SK-N-SH treated with all-trans-retinoic acid at 6 μM for 48 hours (cell line): ENCODE measurements at regions not wholly inside any gene's neighbourhood (a gene's known extent, or its start where the extent isn't known, plus 50 kb on each side); places are given as distances from the start of the nearest gene placed in this dataset.

Source experiments
- CSRNP3 ChIP-seq: fragments of 250-450 bp; sonication (Bioruptor Pico); IDR thresholded peaks from 2 replicates; pipeline ENCODE4 v1.5.1; 2021; ENCODE audit warnings: mild to moderate bottlenecking, moderate library complexity
- ISL1 ChIP-seq: fragments of 250-450 bp; sonication (Bioruptor Pico); IDR thresholded peaks from 2 replicates; pipeline ENCODE4 v2.1.2; 2022; ENCODE audit warnings: mild to moderate bottlenecking, moderate library complexity
- PATZ1 ChIP-seq: fragments of 250-450 bp; sonication (Bioruptor Pico); IDR thresholded peaks from 2 replicates; pipeline ENCODE4 v1.8.0; 2020; ENCODE audit warnings: mild to moderate bottlenecking, moderate library complexity, borderline replicate concordance
- SNAI2 ChIP-seq: fragments of 250-450 bp; sonication (Bioruptor Pico); IDR thresholded peaks from 2 replicates; pipeline ENCODE4 v1.5.0; 2020; ENCODE audit warnings: mild to moderate bottlenecking, moderate library complexity
- TCF4 ChIP-seq: fragments of 250-450 bp; sonication (Bioruptor Pico); IDR thresholded peaks from 2 replicates; pipeline ENCODE4 v1.8.0; 2021; ENCODE audit warnings: mild to moderate bottlenecking, moderate library complexity, borderline replicate concordance
- TSHZ2 ChIP-seq: fragments of 250-450 bp; sonication (Bioruptor Pico); IDR thresholded peaks from 2 replicates; pipeline ENCODE4 v1.5.0; 2020; ENCODE audit warnings: mild to moderate bottlenecking, moderate library complexity
- ZFP3 ChIP-seq: fragments of 250-450 bp; sonication (Bioruptor Pico); IDR thresholded peaks from 2 replicates; pipeline ENCODE4 v1.5.0; 2020; ENCODE audit warnings: mild to moderate bottlenecking, moderate library complexity

- TF ChIP-seq SNAI2 (no peak), PATZ1 (CRISPR knock-in tag) (no peak), TSHZ2 (no peak), CSRNP3 (no peak), ISL1 (CRISPR knock-in tag) (no peak), ZFP3 (no peak), TCF4 (no peak)
These were observed 498.7 kb upstream of the MKI67 start for GRCh38 chr10:128624656-128625530.
